IgD-negative memory B cell (primary cell): ENCODE measurements at regions not wholly inside any gene's neighbourhood (a gene's known extent, or its start where the extent isn't known, plus 50 kb on each side); places are given as distances from the start of the nearest gene placed in this dataset.
"Not testable (repeated sequence)": the region's sequence is repeated elsewhere in the genome, so short reads cannot be mapped to it uniquely, and the experiment has no call there.

Experiments used
- H3K27ac Mint-ChIP-seq, 3 donors: one replicate each; pipeline ENCODE4 v1.8.0; 2020 to 2022; ENCODE audit warnings: mild to moderate bottlenecking in 3 of 3, mixed read lengths in 3 of 3, moderate library complexity in 1 of 3
- H3K27me3 Mint-ChIP-seq: one replicate; pipeline ENCODE4 v1.8.0; 2021; ENCODE audit warnings: mixed read lengths
- H3K36me3 Mint-ChIP-seq: one replicate; pipeline ENCODE4 v1.8.0; 2020; ENCODE audit warnings: mild to moderate bottlenecking, mixed read lengths
- H3K4me1 Mint-ChIP-seq, 3 donors: one replicate each; pipeline ENCODE4 v1.8.0; 2020 to 2022; ENCODE audit warnings: mixed read lengths in 3 of 3, mild to moderate bottlenecking in 1 of 3
- H3K4me3 Mint-ChIP-seq, 4 donors: one replicate each; pipeline ENCODE4 v1.8.0; 2020 to 2022; ENCODE audit warnings: mild to moderate bottlenecking in 4 of 4, mixed read lengths in 4 of 4, moderate library complexity in 3 of 4
- H3K9me3 Mint-ChIP-seq, 3 donors: one replicate each; pipeline ENCODE4 v1.8.0; 2020 to 2021; ENCODE audit warnings: mixed read lengths in 3 of 3, mild to moderate bottlenecking in 1 of 3

- H3K27ac Mint-ChIP-seq, H3K4me3 Mint-ChIP-seq, H3K36me3 Mint-ChIP-seq, H3K9me3 Mint-ChIP-seq, H3K27me3 Mint-ChIP-seq, H3K4me1 Mint-ChIP-seq: not testable (repeated sequence)
Observed at GRCh38 chr3:139194421-139194820, 149.4 kb upstream of the MRPS22 start.

- H3K27ac Mint-ChIP-seq = not testable (repeated sequence)
Observed at GRCh38 chr3:139196146-139196545, 147.7 kb upstream of the MRPS22 start.

GRCh38 chr3:139197251-139197650 lies 146.6 kb upstream of the MRPS22 start:
- H3K4me3 Mint-ChIP-seq = no peak overlapping the region
- peaks cover 3% of the 10 kb centered on the region for H3K27me3 Mint-ChIP-seq
- peaks cover 0 to 3% (median 0%) of the 10 kb centered on the region in 3 donors for H3K4me1 Mint-ChIP-seq
- no peak overlapping the region for H3K27ac Mint-ChIP-seq
- peaks cover 6 to 8% (median 6%) of the 10 kb centered on the region in 3 donors for H3K9me3 Mint-ChIP-seq
- H3K36me3 Mint-ChIP-seq = no peaks in the 10 kb centered on the region

More at GRCh38 chr3:139196146-139196545, 147.7 kb upstream of the MRPS22 start:
- H3K9me3 Mint-ChIP-seq, H3K4me3 Mint-ChIP-seq, H3K36me3 Mint-ChIP-seq, H3K4me1 Mint-ChIP-seq, H3K27me3 Mint-ChIP-seq: not testable (repeated sequence)

GRCh38 chr3:139198186-139198585 lies 145.6 kb upstream of the MRPS22 start:
- no peak overlapping the region for H3K27ac Mint-ChIP-seq
- H3K36me3 Mint-ChIP-seq = no peaks in the 10 kb centered on the region
- H3K9me3 Mint-ChIP-seq = peaks cover 6 to 8% (median 6%) of the 10 kb centered on the region in 3 donors
- peaks cover 0 to 3% (median 0%) of the 10 kb centered on the region in 3 donors for H3K4me1 Mint-ChIP-seq
- H3K4me3 Mint-ChIP-seq = no peak overlapping the region
- H3K27me3 Mint-ChIP-seq = peaks cover 3% of the 10 kb centered on the region

GRCh38 chr3:139198929-139199328 lies 144.9 kb upstream of the MRPS22 start:
- Mint-ChIP-seq H3K27ac (no peak overlapping the region), H3K9me3 (peaks cover 6 to 8% (median 6%) of the 10 kb centered on the region in 3 donors), H3K4me1 (peaks cover 0 to 3% (median 0%) of the 10 kb centered on the region in 3 donors), H3K27me3 (peaks cover 3% of the 10 kb centered on the region), H3K4me3 (no peak overlapping the region), H3K36me3 (no peaks in the 10 kb centered on the region)

- peaks cover 0 to 3% (median 0%) of the 10 kb centered on the region in 3 donors for H3K4me1 Mint-ChIP-seq
- no peak overlapping the region for H3K27ac Mint-ChIP-seq
- peaks cover 3% of the 10 kb centered on the region for H3K27me3 Mint-ChIP-seq
- no peaks in the 10 kb centered on the region for H3K36me3 Mint-ChIP-seq
- no peak overlapping the region for H3K4me3 Mint-ChIP-seq
- peaks cover 6 to 8% (median 6%) of the 10 kb centered on the region in 3 donors for H3K9me3 Mint-ChIP-seq
Observed at GRCh38 chr3:139199421-139200010, 144.3 kb upstream of the MRPS22 start.

- H3K4me3 Mint-ChIP-seq = no peak overlapping the region
- no peaks in the 10 kb centered on the region for H3K36me3 Mint-ChIP-seq
- peaks cover 3 to 4% (median 4%) of the 10 kb centered on the region in 3 donors for H3K9me3 Mint-ChIP-seq
- no peak overlapping the region for H3K27ac Mint-ChIP-seq
- peaks cover 0 to 3% (median 0%) of the 10 kb centered on the region in 3 donors for H3K4me1 Mint-ChIP-seq
- peaks cover 3% of the 10 kb centered on the region for H3K27me3 Mint-ChIP-seq
Observed at GRCh38 chr3:139201446-139202225, 142.2 kb upstream of the MRPS22 start.

- Mint-ChIP-seq H3K4me3 (no peak overlapping the region), H3K4me1 (peaks cover 0 to 3% (median 0%) of the 10 kb centered on the region in 3 donors), H3K36me3 (no peaks in the 10 kb centered on the region), H3K27me3 (peaks cover 3% of the 10 kb centered on the region), H3K27ac (no peak overlapping the region), H3K9me3 (no peaks in the 10 kb centered on the region)
Observed at GRCh38 chr3:139202226-139202958, 141.4 kb upstream of the MRPS22 start.

- no peak overlapping the region for H3K27ac Mint-ChIP-seq
- H3K36me3 Mint-ChIP-seq = no peaks in the 10 kb centered on the region
- no peak overlapping the region for H3K4me3 Mint-ChIP-seq
- H3K9me3 Mint-ChIP-seq = no peaks in the 10 kb centered on the region
- H3K27me3 Mint-ChIP-seq = peaks cover 3% of the 10 kb centered on the region
- peaks cover 0 to 3% (median 0%) of the 10 kb centered on the region in 3 donors for H3K4me1 Mint-ChIP-seq
Observed at GRCh38 chr3:139202959-139203349, 140.9 kb upstream of the MRPS22 start.

GRCh38 chr3:139203752-139204151 lies 140.1 kb upstream of the MRPS22 start:
- H3K27ac Mint-ChIP-seq = no peak overlapping the region
- peaks cover 0 to 3% (median 0%) of the 10 kb centered on the region in 3 donors for H3K4me1 Mint-ChIP-seq
- H3K9me3 Mint-ChIP-seq = peaks cover 0 to under 1% (median 0%) of the 10 kb centered on the region in 3 donors
- H3K36me3 Mint-ChIP-seq = no peaks in the 10 kb centered on the region
- peaks cover 3% of the 10 kb centered on the region for H3K27me3 Mint-ChIP-seq
- H3K4me3 Mint-ChIP-seq = no peak overlapping the region

- Mint-ChIP-seq H3K36me3 (no peaks in the 10 kb centered on the region), H3K27me3 (peaks cover 3% of the 10 kb centered on the region), H3K4me3 (no peak overlapping the region), H3K9me3 (peaks cover 0 to 3% (median 0%) of the 10 kb centered on the region in 3 donors), H3K4me1 (no peaks in the 10 kb centered on the region), H3K27ac (no peak overlapping the region)
Observed at GRCh38 chr3:139204728-139205127, 139.1 kb upstream of the MRPS22 start.

- Mint-ChIP-seq H3K27ac (no peak overlapping the region), H3K4me3 (no peak overlapping the region), H3K9me3 (peaks cover 2 to 9% (median 3%) of the 10 kb centered on the region in 3 donors), H3K27me3 (peaks cover 2% of the 10 kb centered on the region), H3K36me3 (no peaks in the 10 kb centered on the region), H3K4me1 (no peaks in the 10 kb centered on the region)
Observed at GRCh38 chr3:139213936-139214335, 129.9 kb upstream of the MRPS22 start.

GRCh38 chr3:139216958-139217357 lies 126.9 kb upstream of the MRPS22 start:
- peaks cover 4% of the 10 kb centered on the region for H3K27me3 Mint-ChIP-seq
- no peak overlapping the region for H3K4me3 Mint-ChIP-seq
- H3K9me3 Mint-ChIP-seq = peaks cover 0 to 4% (median 0%) of the 10 kb centered on the region in 3 donors
- H3K27ac Mint-ChIP-seq = no peak overlapping the region
- no peaks in the 10 kb centered on the region for H3K4me1 Mint-ChIP-seq
- H3K36me3 Mint-ChIP-seq = no peaks in the 10 kb centered on the region

GRCh38 chr3:139217633-139218032 lies 126.2 kb upstream of the MRPS22 start:
- Mint-ChIP-seq H3K27ac (no peak overlapping the region), H3K4me1 (no peaks in the 10 kb centered on the region), H3K36me3 (no peaks in the 10 kb centered on the region), H3K9me3 (peaks cover 0 to 4% (median 0%) of the 10 kb centered on the region in 3 donors), H3K27me3 (peaks cover 5% of the 10 kb centered on the region), H3K4me3 (no peak overlapping the region)

GRCh38 chr3:139218046-139218445 lies 125.8 kb upstream of the MRPS22 start:
- H3K27me3 Mint-ChIP-seq = peaks cover 5% of the 10 kb centered on the region
- no peak overlapping the region for H3K4me3 Mint-ChIP-seq
- peaks cover 0 to 3% (median 0%) of the 10 kb centered on the region in 3 donors for H3K9me3 Mint-ChIP-seq
- H3K36me3 Mint-ChIP-seq = no peaks in the 10 kb centered on the region
- no peaks in the 10 kb centered on the region for H3K4me1 Mint-ChIP-seq
- no peak overlapping the region for H3K27ac Mint-ChIP-seq
